Lung (tissue), 11 donors: ENCODE measurements at regions not wholly inside any gene's neighbourhood (a gene's known extent, or its start where the extent isn't known, plus 50 kb on each side); places are given as distances from the start of the nearest gene placed in this dataset.

Experiments used
- ATAC-seq: fragments of 200-7000 bp; cut with Tn5 transposase; one replicate; pipeline ENCODE4 v1.9.1; 2020; ENCODE audit warnings: moderate number of reproducible peaks; ENCODE audit not compliant: insufficient read depth, low FRiP score
- DNase-seq, 3 donors: peaks; one replicate each; pipeline ENCODE4 v3.0.0-alpha.2; 2013 to 2017
- H3K27ac ChIP-seq, 2 donors: one replicate each; pipeline ENCODE4 v1.5.1; 2013; ENCODE audit warnings: mild to moderate bottlenecking in 2 of 2, moderate library complexity in 2 of 2, control low read depth in 1 of 2, inconsistent platforms in 1 of 2, low read depth in 1 of 2, low read length in 1 of 2
- H3K27me3 ChIP-seq, 3 donors: one replicate each; pipeline ENCODE4 v1.5.1; 2013; ENCODE audit warnings: low read length in 2 of 3; ENCODE audit not compliant: control insufficient read depth in 3 of 3, insufficient read depth in 3 of 3
- H3K36me3 ChIP-seq, 4 donors: one replicate each; pipeline ENCODE4 v1.5.1; 2013; ENCODE audit warnings: low read length in 4 of 4, mild to moderate bottlenecking in 1 of 4, moderate library complexity in 1 of 4; ENCODE audit not compliant: control insufficient read depth in 4 of 4, insufficient read depth in 4 of 4
- H3K4me1 ChIP-seq, 5 donors: one replicate each; pipeline ENCODE4 v1.5.1; 2013; ENCODE audit warnings: low read length in 5 of 5, mild to moderate bottlenecking in 2 of 5, moderate library complexity in 1 of 5; ENCODE audit not compliant: control insufficient read depth in 5 of 5, insufficient read depth in 5 of 5
- H3K4me3 ChIP-seq: one replicate; pipeline ENCODE4 v1.5.1; 2013; ENCODE audit warnings: mild to moderate bottlenecking, control low read depth, moderate library complexity
- H3K9ac ChIP-seq, 2 donors: one replicate each; pipeline ENCODE4 v1.5.1; 2013; ENCODE audit warnings: low read length in 2 of 2, control low read depth in 1 of 2; ENCODE audit not compliant: insufficient read depth in 1 of 2
- H3K9me3 ChIP-seq, 4 donors: one replicate each; pipeline ENCODE4 v1.5.1; 2013; ENCODE audit warnings: low read length in 3 of 4, mild to moderate bottlenecking in 1 of 4, moderate library complexity in 1 of 4; ENCODE audit not compliant: control insufficient read depth in 4 of 4, insufficient read depth in 3 of 4
- WGBS, 2 donors: extraction: QIAGEN DNeasy Blood & Tissue Kit; methylation state at CpG; one replicate each; pipeline ENCODE4 v1.1.7; 2013; 5-methylcytosine and 5-hydroxymethylcytosine counted together
- TF ChIP-seq, protein P1 (sequence below): IDR thresholded peaks from 2 replicates; pipeline ENCODE4 v1.5.1; 2012; ENCODE audit warnings: mild to moderate bottlenecking; ENCODE audit errors: control extremely low read depth, extremely low read depth
- donor health status: control.
- donor health status: control.
- donor health status: Bipolar disorder and iron deficiency.
- donor health status: healthy.
- donor health status: DM: yes; HTN: yes; CAD: no.

- no peaks in the 10 kb centered on the region for H3K36me3 ChIP-seq
- ATAC-seq = no peak
- no peak for DNase-seq
These were observed 77.6 kb upstream of the RAB6C start for GRCh38 chr2:129901754-129902415.

GRCh38 chr2:129902731-129903585 lies 76.5 kb upstream of the RAB6C start:
- 90 to 95% methylated on average over 20 of the region's 20 CpGs for WGBS, 2 donors
- DNase-seq (no peak), ATAC-seq (no peak)
- TF ChIP-seq, protein P1, sequence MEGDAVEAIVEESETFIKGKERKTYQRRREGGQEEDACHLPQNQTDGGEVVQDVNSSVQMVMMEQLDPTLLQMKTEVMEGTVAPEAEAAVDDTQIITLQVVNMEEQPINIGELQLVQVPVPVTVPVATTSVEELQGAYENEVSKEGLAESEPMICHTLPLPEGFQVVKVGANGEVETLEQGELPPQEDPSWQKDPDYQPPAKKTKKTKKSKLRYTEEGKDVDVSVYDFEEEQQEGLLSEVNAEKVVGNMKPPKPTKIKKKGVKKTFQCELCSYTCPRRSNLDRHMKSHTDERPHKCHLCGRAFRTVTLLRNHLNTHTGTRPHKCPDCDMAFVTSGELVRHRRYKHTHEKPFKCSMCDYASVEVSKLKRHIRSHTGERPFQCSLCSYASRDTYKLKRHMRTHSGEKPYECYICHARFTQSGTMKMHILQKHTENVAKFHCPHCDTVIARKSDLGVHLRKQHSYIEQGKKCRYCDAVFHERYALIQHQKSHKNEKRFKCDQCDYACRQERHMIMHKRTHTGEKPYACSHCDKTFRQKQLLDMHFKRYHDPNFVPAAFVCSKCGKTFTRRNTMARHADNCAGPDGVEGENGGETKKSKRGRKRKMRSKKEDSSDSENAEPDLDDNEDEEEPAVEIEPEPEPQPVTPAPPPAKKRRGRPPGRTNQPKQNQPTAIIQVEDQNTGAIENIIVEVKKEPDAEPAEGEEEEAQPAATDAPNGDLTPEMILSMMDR = no peak
- Histone ChIP-seq H3K36me3 (no peaks in the 10 kb centered on the region), H3K4me1 (no peaks in the 10 kb centered on the region), H3K9me3 (no peaks in the 10 kb centered on the region), H3K4me3 (no peak overlapping the region), H3K9ac (no peak overlapping the region), H3K27me3 (no peaks in the 10 kb centered on the region), H3K27ac (no peak overlapping the region)

More at GRCh38 chr2:129901754-129902415, 77.6 kb upstream of the RAB6C start:
- Histone ChIP-seq H3K4me3 (no peak overlapping the region), H3K4me1 (no peaks in the 10 kb centered on the region), H3K27ac (no peak overlapping the region), H3K9ac (no peak overlapping the region), H3K27me3 (no peaks in the 10 kb centered on the region), H3K9me3 (no peaks in the 10 kb centered on the region)
- TF ChIP-seq, protein P1 = no peak
- WGBS, 2 donors = 61 to 64% methylated on average over 3 of the region's 3 CpGs

DNA sequence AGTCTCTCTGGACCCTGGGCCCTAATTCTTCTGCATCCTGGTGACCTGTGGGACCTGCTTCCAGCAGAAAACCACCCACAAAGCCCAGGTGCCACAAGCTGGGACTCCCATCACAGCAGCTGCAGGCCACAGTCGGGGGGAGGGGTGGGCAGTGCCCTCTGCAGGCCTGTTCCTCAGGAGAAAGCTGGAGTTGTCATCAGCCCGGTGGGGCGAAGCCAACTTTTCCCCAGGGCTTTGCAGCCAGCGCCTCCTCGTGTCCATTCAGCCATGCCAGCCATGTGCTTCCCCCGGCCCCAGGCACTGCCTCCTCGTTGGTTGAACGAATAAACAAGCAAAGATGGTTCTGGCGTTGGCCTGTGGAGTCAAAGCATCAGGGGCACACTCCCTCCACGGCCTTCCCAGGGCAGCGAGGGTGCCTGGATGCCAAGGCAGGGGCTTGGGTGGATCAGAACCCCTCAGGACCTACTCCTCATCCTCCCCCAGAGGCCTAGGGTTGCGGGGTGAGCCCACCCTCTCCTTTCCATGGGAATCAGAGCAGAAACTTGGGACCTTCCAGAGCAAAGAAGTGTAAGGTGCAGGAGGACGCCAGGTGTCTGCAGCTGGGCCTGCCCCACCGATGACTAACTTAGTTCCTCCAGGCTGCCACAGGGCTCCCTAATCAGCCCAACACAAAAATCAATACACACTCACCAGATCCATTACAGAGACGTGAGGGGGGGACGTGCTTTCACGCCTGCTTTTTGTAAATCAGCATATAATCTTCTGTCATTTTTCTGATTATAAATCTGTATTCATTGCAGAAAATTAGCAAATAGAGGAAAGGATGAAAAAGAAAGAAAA lies 75.7 kb upstream of the RAB6C start:
- TF ChIP-seq, protein P1 = no peak
- WGBS, 2 donors = 77 to 85% methylated on average over 17 of the region's 17 CpGs
- Histone ChIP-seq H3K27ac (no peak overlapping the region), H3K36me3 (no peaks in the 10 kb centered on the region), H3K27me3 (no peaks in the 10 kb centered on the region), H3K9ac (no peak overlapping the region), H3K9me3 (no peaks in the 10 kb centered on the region), H3K4me1 (no peaks in the 10 kb centered on the region), H3K4me3 (no peak overlapping the region)
- DNase-seq (no peak), ATAC-seq (no peak)
